HEK293T (cell line): ENCODE measurements at regions not wholly inside any gene's neighbourhood (a gene's known extent, or its start where the extent isn't known, plus 50 kb on each side); places are given as distances from the start of the nearest gene placed in this dataset.

Source experiments
- CTCF ChIA-PET: fragments of 350-600 bp; formaldehyde crosslinking; extraction: SDS; loops from one replicate; lab custom pipeline; 2021; ENCODE audit warnings: antibody characterized with exemption, inconsistent platforms; lab: Yijun Ruan, JAX
- POLR2A ChIA-PET: fragments of 350-600 bp; formaldehyde crosslinking; extraction: SDS; loops from one replicate; lab custom pipeline; 2020; ENCODE audit warnings: antibody characterized with exemption, inconsistent platforms; lab: Yijun Ruan, JAX
- DNase-seq: peaks from one replicate; pipeline ENCODE4 v3.0.0; 2012; ENCODE audit warnings: mixed read lengths; ENCODE audit errors: extremely low spot score
- ARNT ChIP-seq: fragments of 450-650 bp; IDR thresholded peaks from 2 replicates; pipeline ENCODE4 v1.6.1; 2017; ENCODE audit warnings: mild to moderate bottlenecking
- BHLHE40 ChIP-seq: fragments of 450-650 bp; IDR thresholded peaks from 2 replicates; pipeline ENCODE4 v1.6.1; 2016; ENCODE audit warnings: mild to moderate bottlenecking, moderate library complexity, borderline replicate concordance
- CTBP1 ChIP-seq: fragments of 450-650 bp; IDR thresholded peaks from 2 replicates; pipeline ENCODE4 v1.6.1; 2016; ENCODE audit warnings: borderline replicate concordance
- ELF4 ChIP-seq: fragments of 450-650 bp; IDR thresholded peaks from 2 replicates; pipeline ENCODE4 v1.6.1; 2017; ENCODE audit warnings: antibody characterized with exemption
- FOXA1 ChIP-seq: fragments of 450-650 bp; IDR thresholded peaks from 2 replicates; pipeline ENCODE4 v1.6.1; 2016; ENCODE audit warnings: mild to moderate bottlenecking
- FOXK2 ChIP-seq: fragments of 450-650 bp; IDR thresholded peaks from 2 replicates; pipeline ENCODE4 v1.6.1; 2016; ENCODE audit warnings: mild to moderate bottlenecking
- FOXM1 ChIP-seq: fragments of 450-650 bp; IDR thresholded peaks from 2 replicates; pipeline ENCODE4 v1.6.1; 2017; ENCODE audit warnings: mild to moderate bottlenecking, borderline replicate concordance
- HDGF ChIP-seq: fragments of 450-650 bp; IDR thresholded peaks from 2 replicates; pipeline ENCODE4 v1.6.1; 2017; ENCODE audit warnings: antibody characterized with exemption, borderline replicate concordance
- L3MBTL2 ChIP-seq: fragments of 450-650 bp; conservative IDR thresholded peaks from 2 replicates; pipeline ENCODE4 v1.6.1; 2016; ENCODE audit warnings: mild to moderate bottlenecking
- LEF1 ChIP-seq: fragments of 450-650 bp; IDR thresholded peaks from 2 replicates; pipeline ENCODE4 v1.6.1; 2017; ENCODE audit warnings: mild to moderate bottlenecking, borderline replicate concordance
- NFRKB ChIP-seq: fragments of 450-650 bp; IDR thresholded peaks from 2 replicates; pipeline ENCODE4 v1.6.1; 2016; ENCODE audit warnings: mild to moderate bottlenecking, moderate library complexity
- PKNOX1 ChIP-seq: fragments of 450-650 bp; IDR thresholded peaks from 2 replicates; pipeline ENCODE4 v1.6.1; 2016
- SP1 ChIP-seq: fragments of 450-650 bp; IDR thresholded peaks from 2 replicates; pipeline ENCODE4 v1.6.1; 2017
- SUZ12 ChIP-seq: fragments of 450-650 bp; IDR thresholded peaks from 2 replicates; pipeline ENCODE4 v1.6.1; 2016; ENCODE audit warnings: mild to moderate bottlenecking
- TARDBP ChIP-seq: fragments of 450-650 bp; IDR thresholded peaks from 2 replicates; pipeline ENCODE4 v1.6.1; 2016
- ZNF384 ChIP-seq: fragments of 450-650 bp; IDR thresholded peaks from 2 replicates; pipeline ENCODE4 v1.6.1; 2016

DNA sequence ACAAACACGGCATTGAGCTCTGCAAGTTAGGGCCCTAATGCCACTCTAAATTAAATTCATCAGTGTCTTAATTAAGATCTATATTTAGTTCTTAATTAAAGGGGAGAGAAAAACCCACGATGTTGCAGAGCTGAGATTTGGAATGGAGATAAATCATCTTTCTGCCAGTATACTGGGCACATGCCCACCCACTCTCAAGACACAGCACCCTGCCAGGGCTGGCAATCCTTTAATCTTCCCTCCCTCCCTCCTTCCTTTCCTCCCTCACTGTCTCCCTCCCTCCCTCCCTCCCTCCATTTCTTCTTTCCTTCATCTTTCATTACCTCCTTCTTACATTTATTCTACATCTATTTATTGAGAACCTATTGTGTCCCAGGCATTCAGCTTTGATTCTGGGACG lies 194.8 kb downstream of the BUD13 start:
- CTCF ChIA-PET, result no interaction called here

GRCh38 chr11:116577273-116577672 lies 195.5 kb downstream of the BUD13 start:
- CTCF ChIA-PET, result no interaction called here
- DNase-seq, result no peak
- POLR2A ChIA-PET, result no interaction called here
- TF ChIP-seq ELF4 (no peak), PKNOX1 (no peak), ZNF384 (no peak), CTBP1 (no peak), FOXA1 (no peak), LEF1 (no peak), SUZ12 (no peak), FOXK2 (no peak), FOXM1 (no peak), L3MBTL2 (no peak)

More for the DNA sequence above, 194.8 kb downstream of the BUD13 start:
- POLR2A ChIA-PET, result no interaction called here
- no peak for DNase-seq
- TF ChIP-seq LEF1 (no peak), HDGF (no peak), TARDBP (no peak), NFRKB (no peak), ELF4 (no peak)

DNA sequence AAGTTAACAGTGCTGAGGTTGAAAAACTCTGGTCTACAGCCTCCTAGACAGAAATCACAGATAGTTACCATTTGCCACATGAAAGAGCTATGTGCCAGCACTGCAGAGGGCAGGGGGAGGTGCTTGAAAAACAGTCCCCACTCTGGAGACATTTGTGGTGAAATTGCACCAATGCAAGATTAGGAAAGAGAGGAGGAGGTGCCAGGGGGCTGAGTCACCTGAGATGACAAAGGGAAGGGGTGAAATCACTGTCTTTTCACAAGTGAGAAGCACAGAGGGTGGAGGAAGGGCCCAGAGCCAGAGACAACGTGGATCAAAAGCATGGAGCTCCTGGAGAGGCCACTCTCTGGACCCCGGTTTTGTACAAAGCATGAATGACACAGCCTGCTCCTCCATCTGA lies 196.3 kb downstream of the BUD13 start:
- ChIA-PET CTCF (no interaction called here), POLR2A (no interaction called here)
- TF ChIP-seq FOXM1, result no peak
- TF ChIP-seq FOXK2, result no peak
- TF ChIP-seq L3MBTL2, result no peak
- no peak for TF ChIP-seq LEF1
- DNase-seq, result no peak

GRCh38 chr11:116567721-116568242 lies 205.0 kb downstream of the BUD13 start:
- CTCF ChIA-PET, result no interaction called here
- DNase-seq, result no peak
- POLR2A ChIA-PET, result no interaction called here
- TF ChIP-seq ARNT, result no peak
- TF ChIP-seq CTBP1, result no peak
- no peak for TF ChIP-seq SP1
- TF ChIP-seq FOXM1, result no peak
- TF ChIP-seq NFRKB, result no peak
- TF ChIP-seq HDGF, result no peak
- TF ChIP-seq TARDBP, result no peak
- TF ChIP-seq ZNF384, result no peak
- no peak for TF ChIP-seq L3MBTL2
- TF ChIP-seq PKNOX1, result no peak
- TF ChIP-seq LEF1, result no peak
- TF ChIP-seq FOXA1, result no peak
- no peak for TF ChIP-seq BHLHE40
- no peak for TF ChIP-seq SUZ12
- no peak for TF ChIP-seq FOXK2

GRCh38 chr11:116563712-116564047 lies 209.1 kb downstream of the BUD13 start:
- ChIA-PET CTCF (no interaction called here), POLR2A (no interaction called here)
- no peak for TF ChIP-seq TARDBP
- TF ChIP-seq HDGF, result no peak
- no peak for TF ChIP-seq NFRKB
- no peak for TF ChIP-seq ELF4
- TF ChIP-seq L3MBTL2, result no peak
- no peak for TF ChIP-seq CTBP1
- TF ChIP-seq PKNOX1, result no peak
- no peak for TF ChIP-seq SUZ12
- TF ChIP-seq BHLHE40, result no peak
- no peak for TF ChIP-seq FOXA1
- TF ChIP-seq LEF1, result no peak
- no peak for TF ChIP-seq ARNT
- TF ChIP-seq SP1, result no peak
- TF ChIP-seq FOXM1, result no peak
- no peak for TF ChIP-seq FOXK2
- TF ChIP-seq ZNF384, result no peak
- DNase-seq, result no peak

DNA sequence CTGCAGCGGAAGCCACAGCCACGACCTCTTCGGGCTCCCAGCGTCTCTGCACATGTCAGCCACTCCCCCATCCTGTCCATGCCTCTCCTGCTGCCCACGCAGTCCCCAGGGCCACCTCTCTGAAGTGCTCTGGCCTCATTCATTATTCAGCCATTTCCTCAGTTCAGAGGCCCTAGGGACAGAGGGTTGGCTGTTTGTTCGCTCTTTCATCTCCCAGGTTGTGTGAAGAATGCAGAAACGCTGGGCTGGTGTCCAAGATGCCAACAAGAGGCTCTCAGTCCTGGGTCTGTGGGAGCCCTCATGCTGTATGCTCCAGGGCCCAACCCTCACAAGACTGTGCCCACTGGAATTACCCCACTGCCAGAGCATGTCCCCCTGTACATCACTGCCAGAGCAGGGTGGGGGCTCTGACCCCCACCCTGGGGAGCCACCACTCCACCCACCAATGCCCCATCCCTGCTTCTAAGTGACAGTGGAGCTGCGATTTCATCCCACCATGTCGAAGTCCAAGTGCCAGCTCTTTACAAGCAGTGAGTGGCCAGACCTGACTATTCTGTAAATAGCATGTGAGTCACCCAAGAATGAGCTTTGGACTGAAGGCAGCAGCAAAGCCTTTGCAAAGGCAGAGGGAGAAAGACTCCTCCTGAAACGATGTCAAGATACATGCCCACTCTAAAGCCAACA lies 209.6 kb downstream of the BUD13 start:
- DNase-seq, result no peak
- TF ChIP-seq HDGF, result no peak
- no peak for TF ChIP-seq SUZ12
- TF ChIP-seq FOXA1, result no peak
- TF ChIP-seq FOXK2, result no peak
- no peak for TF ChIP-seq CTBP1
- no peak for TF ChIP-seq NFRKB
- no peak for TF ChIP-seq LEF1
- no peak for TF ChIP-seq BHLHE40
- no peak for TF ChIP-seq SP1
- TF ChIP-seq ELF4, result no peak
- TF ChIP-seq ZNF384, result no peak
- no peak for TF ChIP-seq PKNOX1
- TF ChIP-seq L3MBTL2, result no peak
- POLR2A ChIA-PET, result no interaction called here
- CTCF ChIA-PET, result no interaction called here
